Left lung (tissue), 4 donors: ENCODE measurements at regions not wholly inside any gene's neighbourhood (a gene's known extent, or its start where the extent isn't known, plus 50 kb on each side); places are given as distances from the start of the nearest gene placed in this dataset.

ENCODE experiments used
- ATAC-seq: fragments of 200-7000 bp; cut with Tn5 transposase; one replicate; pipeline ENCODE4 v1.9.1; 2020; ENCODE audit warnings: moderate library complexity
- DNase-seq, 4 donors: peaks; one replicate each; pipeline ENCODE4 v3.0.0-alpha.2; 2013 to 2020
- H3K27ac ChIP-seq, 2 donors: fragments of 200-600 bp; sonication (generic) in 1 of 2; one replicate each; pipeline versions ENCODE4 v1.5.0 to v1.8.0; 2020 to 2021
- H3K27me3 ChIP-seq, 2 donors: fragments of 200-600 bp; sonication (generic) in 1 of 2; one replicate each; pipeline versions ENCODE4 v1.5.0 to v1.8.0; 2020 to 2021
- H3K36me3 ChIP-seq, 2 donors: fragments of 200-600 bp; sonication (generic) in 1 of 2; one replicate each; pipeline versions ENCODE4 v1.5.0 to v1.8.0; 2020 to 2021
- H3K4me1 ChIP-seq, 2 donors: fragments of 200-600 bp; one replicate each; pipeline ENCODE4 v1.8.0; 2021
- H3K4me3 ChIP-seq, 2 donors: fragments of 200-600 bp; sonication (generic) in 1 of 2; one replicate each; pipeline versions ENCODE4 v1.5.0 to v1.8.0; 2020 to 2021; ENCODE audit warnings: mild to moderate bottlenecking in 1 of 2
- H3K9me3 ChIP-seq, 2 donors: fragments of 200-600 bp; sonication (generic) in 1 of 2; one replicate each; pipeline versions ENCODE4 v1.5.0 to v1.8.0; 2020 to 2021
- CTCF ChIP-seq, 2 donors: fragments of 200-600 bp; sonication (generic) in 1 of 2; IDR thresholded peaks; one replicate each; pipeline versions ENCODE4 v1.5.0 to v1.8.0; 2021; ENCODE audit warnings: antibody characterized with exemption in 2 of 2
- intact Hi-C, 2 donors: fragments of 100-400 bp; cut with DNase I; formaldehyde crosslinking; loops; one replicate each; pipeline versions ENCODE4 v1.11.2 to v1.14.2; 2022
- donor health status: DM: no; HTN: yes; CAD: no.
- donor health status: DM: no; HTN: no; CAD: no.

GRCh38 chr11:131290185-131290584 lies 80.2 kb upstream of the NTM start:
- no peak for ATAC-seq
- Histone ChIP-seq H3K36me3 (no peaks in the 10 kb centered on the region), H3K4me1 (no peaks in the 10 kb centered on the region), H3K9me3 (no peaks in the 10 kb centered on the region), H3K4me3 (no peak overlapping the region), H3K27ac (no peak overlapping the region), H3K27me3 (no peaks in the 10 kb centered on the region)
- intact Hi-C loops: no loop called here
- no peak for DNase-seq
- no peak for TF ChIP-seq CTCF (IDR thresholded peaks at IDR 0.05)

- H3K36me3 ChIP-seq: no peaks in the 10 kb centered on the region
- H3K4me1 ChIP-seq: no peaks in the 10 kb centered on the region
- no peak for TF ChIP-seq CTCF (IDR thresholded peaks at IDR 0.05)
- no peak overlapping the region for H3K27ac ChIP-seq
- H3K4me3 ChIP-seq: no peak overlapping the region
- no peaks in the 10 kb centered on the region for H3K9me3 ChIP-seq
- intact Hi-C loops: no loop called here
- ATAC-seq (no peak), DNase-seq (no peak)
- H3K27me3 ChIP-seq: peaks cover 0 to 14% of the 10 kb centered on the region in 2 donors
Measured at GRCh38 chr11:131295986-131296385, 74.4 kb upstream of the NTM start.

GRCh38 chr11:131297441-131297840 lies 73.0 kb upstream of the NTM start:
- Histone ChIP-seq H3K27ac (no peak overlapping the region), H3K4me3 (no peak overlapping the region), H3K4me1 (no peaks in the 10 kb centered on the region), H3K36me3 (no peaks in the 10 kb centered on the region), H3K9me3 (no peaks in the 10 kb centered on the region), H3K27me3 (peaks cover 0 to 18% of the 10 kb centered on the region in 2 donors)
- intact Hi-C loops: no loop called here
- TF ChIP-seq CTCF (IDR thresholded peaks at IDR 0.05): no peak
- no peak for ATAC-seq
- no peak for DNase-seq

GRCh38 chr11:131299598-131300438 lies 70.6 kb upstream of the NTM start:
- peaks cover 0 to 18% of the 10 kb centered on the region in 2 donors for H3K27me3 ChIP-seq
- H3K36me3 ChIP-seq: no peaks in the 10 kb centered on the region
- H3K4me1 ChIP-seq: no peaks in the 10 kb centered on the region
- H3K4me3 ChIP-seq: no peak overlapping the region
- no peak for TF ChIP-seq CTCF (IDR thresholded peaks at IDR 0.05)
- no peak overlapping the region for H3K27ac ChIP-seq
- DNase-seq (no peak), ATAC-seq (no peak)
- no peaks in the 10 kb centered on the region for H3K9me3 ChIP-seq
- intact Hi-C loops: no loop called here

- H3K27ac ChIP-seq: no peak overlapping the region
- no peaks in the 10 kb centered on the region for H3K9me3 ChIP-seq
- H3K4me1 ChIP-seq: no peaks in the 10 kb centered on the region
- intact Hi-C loops: no loop called here
- ATAC-seq (no peak), DNase-seq (no peak)
- no peaks in the 10 kb centered on the region for H3K36me3 ChIP-seq
- peaks cover 0 to 18% of the 10 kb centered on the region in 2 donors for H3K27me3 ChIP-seq
- no peak for TF ChIP-seq CTCF (IDR thresholded peaks at IDR 0.05)
- no peak overlapping the region for H3K4me3 ChIP-seq
Measured at GRCh38 chr11:131300439-131300717, 70.0 kb upstream of the NTM start.
